Left colon (tissue), 2 donors: ENCODE measurements at regions not wholly inside any gene's neighbourhood (a gene's known extent, or its start where the extent isn't known, plus 50 kb on each side); places are given as distances from the start of the nearest gene placed in this dataset.

Source experiments
- ATAC-seq: fragments of 200-7000 bp; cut with Tn5 transposase; one replicate; pipeline ENCODE4 v1.9.1; 2020; ENCODE audit warnings: mild to moderate bottlenecking, moderate library complexity
- DNase-seq, 2 donors: peaks; one replicate each; pipeline ENCODE4 v3.0.0-alpha.2; 2020
- intact Hi-C, 2 donors: fragments of 100-400 bp; cut with DNase I in 1 of 2; cut with micrococcal nuclease in 1 of 2; formaldehyde crosslinking; loops; one replicate each; pipeline versions ENCODE4 v1.11.2 to v1.14.0; 2022; cut with DNase I, micrococcal nuclease
- donor health status: DM: no; HTN: no; CAD: no.
- donor health status: DM: yes; HTN: yes; CAD: no.

DNA sequence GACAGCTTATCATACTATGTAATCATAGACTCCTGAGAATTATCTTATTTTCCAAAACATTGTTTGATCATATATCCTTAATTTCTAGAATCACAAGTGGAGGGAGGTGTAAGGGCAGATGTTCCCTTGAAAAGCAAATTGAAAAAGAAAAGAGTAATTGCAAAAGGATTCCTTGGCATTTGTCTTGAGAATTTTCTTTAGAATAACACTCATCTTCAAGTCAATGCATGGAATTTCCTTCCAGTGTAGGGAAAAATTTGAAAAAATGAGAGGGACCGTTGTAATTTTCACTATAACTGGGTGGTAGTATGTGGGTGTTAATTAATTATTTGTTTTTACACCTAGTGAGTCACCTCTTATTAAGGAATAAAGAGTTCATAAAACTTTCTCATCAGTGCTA lies 724.6 kb upstream of the ADAMTS5 start:
- DNase-seq (no peak), ATAC-seq (no peak)
- intact Hi-C loops, result no loop called here

DNA sequence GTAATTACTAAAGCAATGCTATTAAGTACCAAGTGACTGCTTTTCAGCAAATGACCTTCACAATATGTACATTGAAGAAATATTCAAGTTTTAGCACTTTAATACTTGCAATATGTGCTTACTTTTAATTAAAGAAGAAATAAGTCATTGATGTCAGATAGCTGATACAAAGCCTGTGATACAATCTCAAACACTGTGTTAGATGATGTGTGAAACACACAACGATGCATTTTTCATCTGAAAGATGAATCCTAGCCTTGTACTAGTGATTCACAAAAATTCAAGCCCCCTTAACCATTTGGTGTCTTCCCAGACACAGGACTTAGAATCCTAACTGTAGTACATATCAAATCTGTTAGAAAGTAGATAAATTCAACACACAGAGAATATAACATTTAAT lies 724.1 kb upstream of the ADAMTS5 start:
- intact Hi-C loops, result no loop called here
- ATAC-seq (no peak), DNase-seq (no peak)

DNA sequence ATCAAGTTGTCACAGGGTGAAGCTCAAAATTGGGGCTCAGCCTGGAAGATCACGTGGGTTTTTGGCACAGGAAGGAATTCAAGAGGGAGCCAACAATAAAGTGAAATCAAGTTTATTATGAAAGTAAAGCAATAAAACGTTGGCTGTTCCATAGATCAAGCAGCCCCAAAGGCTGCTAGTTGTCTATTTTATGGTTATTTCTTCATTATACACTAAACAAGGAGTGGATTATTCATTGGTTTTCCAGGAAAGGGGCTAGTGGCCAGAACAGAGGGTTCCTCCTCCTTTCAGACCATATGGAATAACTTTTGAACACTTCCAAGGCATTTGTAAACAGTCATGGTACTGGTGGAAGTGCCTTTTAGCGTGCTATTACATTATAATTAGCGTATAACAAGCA lies 723.5 kb upstream of the ADAMTS5 start:
- no peak for ATAC-seq
- intact Hi-C loops, result no loop called here
- DNase-seq, result no peak

DNA sequence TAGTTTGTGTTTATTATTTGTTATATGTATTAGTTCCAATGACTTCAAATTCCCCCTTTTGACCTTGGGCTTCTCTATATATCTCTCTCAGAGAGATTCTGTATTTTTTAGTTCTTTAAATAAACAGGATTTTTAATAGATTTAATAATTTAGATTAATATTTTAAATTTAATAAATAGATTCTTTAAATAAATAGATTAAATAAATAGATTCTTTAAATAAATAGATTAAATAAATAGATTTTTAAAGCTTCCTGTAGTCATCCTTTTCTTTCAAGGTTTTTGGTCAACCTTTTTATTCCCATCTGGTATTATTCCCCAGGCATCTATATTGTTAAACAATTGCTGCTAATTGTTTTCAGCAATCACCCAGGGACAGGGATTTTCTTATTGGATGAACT lies 721.9 kb upstream of the ADAMTS5 start:
- no peak for DNase-seq
- intact Hi-C loops, result no loop called here
- ATAC-seq, result no peak

DNA sequence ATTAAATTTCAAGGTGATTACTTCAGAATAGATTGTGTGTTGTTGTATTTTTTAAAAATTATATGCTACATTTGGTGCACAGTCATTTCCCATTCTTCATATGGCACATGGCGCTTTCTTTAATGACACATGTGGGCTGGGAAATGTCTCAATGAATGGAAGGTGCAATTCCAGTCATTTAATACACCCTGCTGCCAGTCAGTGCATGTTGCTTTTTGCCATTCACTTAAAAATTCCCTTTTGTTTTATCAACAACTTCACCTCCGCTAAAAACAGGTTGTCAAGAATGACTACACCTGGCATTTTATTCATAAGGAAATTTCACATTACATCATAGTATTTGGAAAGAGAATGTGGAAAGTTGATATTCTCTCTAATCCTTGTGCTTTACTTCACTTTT lies 716.4 kb upstream of the ADAMTS5 start:
- DNase-seq, result no peak
- ATAC-seq, result no peak

DNA sequence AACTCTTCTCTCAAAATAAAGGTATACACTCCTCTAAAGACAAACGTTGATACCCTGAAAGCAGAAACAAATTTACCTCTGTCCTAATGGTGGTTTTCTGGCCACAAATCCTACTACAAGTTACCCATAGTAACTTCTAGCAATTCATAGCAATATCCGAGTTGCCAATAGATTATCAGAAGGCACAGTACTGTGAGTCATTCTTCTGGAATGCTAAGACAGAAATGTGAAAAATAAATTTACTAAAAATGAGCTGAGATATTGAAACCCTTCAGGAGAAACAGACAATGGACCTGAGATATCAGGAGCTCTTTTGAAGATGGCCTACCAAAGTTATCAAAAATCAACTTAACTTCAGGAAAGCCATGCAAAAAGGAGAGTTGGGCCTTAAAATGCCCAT lies 715.0 kb upstream of the ADAMTS5 start:
- DNase-seq, result no peak
- intact Hi-C loops, result no loop called here
- no peak for ATAC-seq

More for the DNA sequence above, 716.4 kb upstream of the ADAMTS5 start:
- intact Hi-C loops, result no loop called here

DNA sequence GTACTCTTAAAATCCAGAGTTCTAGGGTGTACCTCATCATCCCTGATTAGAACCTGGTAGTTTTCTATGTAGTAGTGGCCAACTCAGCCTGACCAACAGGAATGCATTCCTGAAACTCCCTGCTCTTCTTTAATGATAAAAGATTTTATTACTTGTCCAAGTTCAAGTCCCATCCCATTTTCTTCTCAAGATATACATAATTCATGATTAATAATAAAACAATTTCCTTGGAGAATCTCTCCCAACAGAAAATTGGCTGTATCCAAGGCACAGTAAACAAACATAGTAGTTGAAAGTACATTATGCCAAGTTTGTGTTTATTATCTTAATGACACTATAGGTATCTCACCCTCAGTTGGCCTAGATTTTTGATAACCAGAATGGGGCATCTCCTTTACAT lies 714.1 kb upstream of the ADAMTS5 start:
- no peak for ATAC-seq
- intact Hi-C loops, result no loop called here

DNA sequence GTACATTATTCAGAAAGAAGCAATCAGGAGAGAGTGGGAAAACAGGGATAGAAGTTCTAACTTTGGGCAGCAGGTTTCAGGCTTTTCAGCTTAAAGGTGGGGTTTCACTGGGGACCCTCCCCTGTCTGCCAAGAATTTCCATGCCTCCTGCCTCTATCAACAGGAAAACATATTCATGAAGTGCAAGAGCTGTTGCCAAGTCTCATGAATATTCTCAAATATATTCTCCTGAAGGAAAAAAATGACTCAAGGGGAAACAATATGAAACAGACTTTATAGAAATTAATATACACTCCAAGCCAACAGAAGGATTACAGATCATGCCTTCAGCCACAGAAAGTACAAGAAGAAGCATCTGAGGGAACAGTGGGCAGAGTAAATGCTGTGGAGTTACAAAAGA lies 713.3 kb upstream of the ADAMTS5 start:
- intact Hi-C loops, result no loop called here
- no peak for ATAC-seq

More for the DNA sequence above, 714.1 kb upstream of the ADAMTS5 start:
- no peak for DNase-seq

DNA sequence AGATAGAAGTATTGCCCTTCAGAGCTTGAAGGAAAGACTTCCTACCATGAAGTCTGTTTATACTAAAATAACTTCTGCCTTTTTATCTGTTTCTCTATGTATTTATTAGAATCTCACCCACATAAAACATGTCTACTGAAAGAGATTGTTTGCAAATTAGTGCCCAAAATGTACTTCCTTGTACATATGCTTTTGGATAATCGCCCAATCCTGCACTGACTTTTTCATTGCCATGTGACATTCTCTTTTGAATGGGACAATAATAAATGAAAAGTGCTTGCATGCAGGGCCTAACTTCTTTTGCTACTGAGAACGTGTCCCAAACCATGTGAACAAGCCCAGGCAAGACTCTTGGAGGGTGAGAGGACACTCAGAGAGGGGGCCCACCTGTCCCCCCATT lies 711.6 kb upstream of the ADAMTS5 start:
- no peak for DNase-seq
- no peak for ATAC-seq
- intact Hi-C loops, result no loop called here

More for the DNA sequence above, 713.3 kb upstream of the ADAMTS5 start:
- no peak for DNase-seq

DNA sequence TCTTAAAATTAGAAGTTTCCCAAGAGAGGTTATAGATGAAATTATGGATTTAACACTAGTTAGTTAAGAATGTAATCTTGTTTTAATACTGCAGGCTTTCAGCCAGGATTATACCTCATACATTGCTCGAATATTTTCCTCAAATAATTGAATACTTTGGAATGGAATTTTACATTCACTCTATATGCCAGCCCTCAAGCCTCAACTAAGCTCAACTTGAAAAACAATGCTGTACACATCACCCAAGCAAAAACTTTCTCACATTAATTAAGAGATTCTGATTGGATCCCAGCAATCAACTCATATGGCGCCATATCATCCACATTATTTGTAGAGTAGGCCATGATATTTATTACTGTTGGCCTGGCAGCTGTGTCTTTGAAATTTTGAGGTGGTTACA lies 710.7 kb upstream of the ADAMTS5 start:
- DNase-seq (no peak), ATAC-seq (no peak)
- intact Hi-C loops, result no loop called here

DNA sequence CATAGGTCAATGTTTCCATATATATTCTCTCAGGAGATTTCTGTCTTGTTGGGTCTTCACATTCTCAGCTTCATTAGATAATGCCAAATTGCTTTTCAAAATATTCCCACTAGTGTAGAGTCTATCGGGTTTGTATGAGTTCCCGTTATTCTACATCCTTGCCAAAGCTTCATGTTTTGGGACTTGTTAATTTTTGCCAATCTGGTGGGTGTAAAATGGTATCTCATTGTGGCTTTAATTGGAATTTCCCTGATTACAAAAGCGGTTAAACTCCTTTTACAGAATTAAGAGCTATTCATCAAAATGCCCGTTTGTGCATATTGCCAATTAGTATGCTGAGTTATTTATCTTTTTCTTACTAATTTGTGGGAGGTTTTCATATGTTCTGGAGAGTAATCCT lies 708.4 kb upstream of the ADAMTS5 start:
- ATAC-seq, result no peak
- no peak for DNase-seq
- intact Hi-C loops, result no loop called here

DNA sequence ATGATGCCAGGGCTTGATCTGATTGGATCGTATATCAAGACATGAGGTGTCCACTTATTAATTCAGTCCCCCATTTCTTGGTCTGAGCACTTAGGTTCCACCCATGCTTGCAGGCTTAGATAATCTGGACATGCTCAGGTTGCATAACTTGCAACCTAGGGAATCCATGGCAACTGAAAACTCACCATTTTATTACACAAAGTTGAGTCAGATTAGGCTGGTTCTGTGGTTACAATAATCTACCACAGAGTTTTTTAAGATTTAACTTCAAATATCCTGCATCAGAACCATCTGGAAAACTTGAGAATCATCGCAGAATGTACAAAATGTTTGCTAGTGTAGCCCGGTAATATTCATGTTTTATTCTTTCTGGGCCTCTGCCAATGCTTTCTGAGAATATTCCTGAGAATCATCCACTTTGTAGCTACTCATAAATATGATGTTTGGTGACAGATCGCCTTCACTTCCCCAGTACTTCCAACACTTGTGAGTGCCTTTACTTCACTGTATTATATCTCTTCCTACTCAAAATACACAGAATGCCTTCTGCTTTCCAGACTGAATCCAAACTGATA lies 707.2 kb upstream of the ADAMTS5 start:
- intact Hi-C loops, result no loop called here
- DNase-seq (no peak), ATAC-seq (no peak)

DNA sequence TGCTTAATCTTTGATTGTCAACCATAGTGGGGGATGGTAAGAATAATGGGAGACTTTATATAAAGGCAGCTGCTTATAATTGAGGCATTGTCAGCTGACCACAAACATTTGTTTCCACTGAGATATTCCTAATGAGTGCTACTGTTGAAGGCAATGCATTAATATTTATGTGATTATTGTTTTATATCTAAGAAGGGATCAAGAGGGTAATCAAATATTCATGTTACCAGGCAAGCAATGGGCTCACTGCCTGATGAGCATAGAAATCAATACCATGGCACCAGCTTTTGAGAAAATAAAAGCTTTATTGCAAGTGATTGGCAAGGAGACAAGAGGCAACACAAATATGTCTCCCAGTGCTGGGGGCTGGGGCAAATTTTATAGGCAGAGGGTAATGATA lies 706.7 kb upstream of the ADAMTS5 start:
- no peak for ATAC-seq
- intact Hi-C loops, result no loop called here

DNA sequence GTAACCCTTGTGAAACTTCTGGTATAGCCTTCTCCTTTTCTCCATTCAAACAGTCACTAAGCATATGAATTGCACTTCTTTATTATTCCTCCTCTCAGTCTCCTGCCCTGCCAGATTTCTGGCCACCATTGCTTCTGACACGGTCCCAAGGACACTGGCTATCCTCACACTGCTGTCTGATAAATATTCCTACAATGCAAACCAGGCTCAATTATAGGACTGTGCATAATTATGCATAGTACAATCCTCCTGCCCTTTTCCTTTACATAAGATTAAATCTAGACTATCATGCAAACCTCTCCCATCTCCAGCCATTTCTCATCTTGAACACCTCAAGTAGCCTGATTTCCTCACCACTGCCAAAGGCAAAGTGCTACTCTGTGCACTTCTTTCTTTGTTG lies 704.3 kb upstream of the ADAMTS5 start:
- no peak for ATAC-seq
- DNase-seq, result no peak
- intact Hi-C loops, result no loop called here

More for the DNA sequence above, 706.7 kb upstream of the ADAMTS5 start:
- no peak for DNase-seq

DNA sequence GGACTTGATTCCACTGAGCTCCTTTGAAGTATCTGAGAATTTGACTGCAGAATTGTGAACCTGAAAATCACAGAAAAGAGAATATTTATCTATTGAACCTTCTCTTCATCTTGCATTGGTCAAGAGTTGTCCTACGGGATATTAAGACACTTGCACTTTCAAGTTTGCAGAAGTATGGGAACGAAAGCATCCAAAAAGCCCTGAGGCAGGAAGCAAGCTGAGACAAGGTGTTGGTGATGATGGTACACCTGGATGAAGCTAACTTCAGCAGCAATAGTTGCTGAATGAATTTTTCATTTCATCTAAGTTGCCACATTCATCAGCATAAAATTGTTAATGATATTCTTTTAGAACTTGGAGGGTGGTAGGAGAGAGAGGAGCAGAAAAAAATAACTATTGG lies 686.6 kb upstream of the ADAMTS5 start:
- DNase-seq (no peak), ATAC-seq (no peak)
- intact Hi-C loops, result no loop called here

DNA sequence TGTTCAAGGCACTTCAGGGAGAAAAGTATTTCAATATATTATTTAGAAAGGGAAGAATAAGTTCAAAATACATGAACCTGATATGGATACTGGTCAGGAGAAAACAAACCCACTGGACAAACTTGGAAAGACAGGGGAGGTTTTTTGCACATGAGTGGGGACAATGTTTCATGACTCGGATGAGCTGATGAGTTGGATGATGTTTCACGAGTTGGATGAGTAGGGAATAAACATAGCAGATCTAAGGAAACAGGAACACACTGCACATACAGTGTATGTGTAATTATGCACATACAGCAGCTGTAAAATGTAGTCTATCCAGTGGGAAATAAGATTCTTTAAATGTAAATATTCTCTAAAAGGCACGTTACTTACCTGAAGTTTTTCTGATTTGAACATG lies 682.9 kb upstream of the ADAMTS5 start:
- intact Hi-C loops, result no loop called here
- no peak for ATAC-seq
- no peak for DNase-seq

DNA sequence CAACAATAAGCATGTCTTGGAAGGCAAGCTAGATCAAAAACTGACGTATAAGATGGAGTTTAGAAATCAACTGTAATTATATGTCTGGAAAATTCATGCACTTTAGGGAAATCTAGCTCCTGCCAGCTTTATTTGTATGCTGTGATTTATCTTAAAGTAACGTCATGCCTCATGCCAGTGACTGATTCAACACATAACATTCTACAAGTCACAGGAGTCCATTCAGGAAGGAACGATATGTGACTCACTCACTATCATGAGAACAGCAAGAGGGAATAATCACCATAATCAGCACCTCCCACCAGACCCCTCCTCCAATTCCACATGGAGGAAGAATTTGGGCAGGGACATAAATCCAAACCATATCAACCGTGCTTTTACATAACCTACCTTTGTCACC lies 682.4 kb upstream of the ADAMTS5 start:
- ATAC-seq (no peak), DNase-seq (no peak)
- intact Hi-C loops, result no loop called here

DNA sequence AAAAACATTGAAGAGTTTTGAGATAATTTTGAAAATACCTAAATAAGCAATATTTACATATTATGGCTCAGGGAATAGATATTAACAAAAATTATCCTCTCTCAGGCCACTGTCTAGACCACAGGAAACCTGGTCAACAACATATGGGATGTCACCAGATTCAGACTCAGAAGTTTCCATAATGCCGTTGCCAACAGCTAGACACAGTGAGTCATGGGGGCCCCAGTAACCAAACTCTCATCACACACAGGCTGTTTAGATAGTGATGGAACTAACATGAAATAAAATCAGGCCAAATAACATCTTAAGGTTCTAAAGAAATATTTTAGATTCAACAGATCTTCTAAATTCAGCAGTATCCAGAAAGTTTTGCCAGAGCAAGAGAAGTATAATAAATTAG lies 681.7 kb upstream of the ADAMTS5 start:
- intact Hi-C loops, result no loop called here

DNA sequence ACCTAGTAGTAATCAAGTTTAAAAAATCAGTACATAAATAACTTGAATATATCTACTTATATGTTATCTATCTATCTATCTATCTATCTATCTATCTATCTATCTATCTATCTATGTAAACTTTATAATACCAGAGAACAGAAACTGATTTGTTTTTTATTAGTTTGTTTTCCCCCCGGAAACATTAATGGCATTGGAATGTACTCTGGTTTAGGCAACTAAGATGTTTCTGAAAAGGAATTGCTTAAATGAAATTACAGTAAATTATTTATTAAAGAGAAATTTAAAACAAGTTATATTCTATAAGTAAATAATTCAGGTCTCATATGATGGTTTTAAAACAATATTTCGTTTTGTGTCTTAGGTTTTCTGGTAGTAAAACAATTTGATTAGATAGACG lies 681.0 kb upstream of the ADAMTS5 start:
- ATAC-seq (no peak), DNase-seq (no peak)
- intact Hi-C loops, result no loop called here

More for the DNA sequence above, 681.7 kb upstream of the ADAMTS5 start:
- DNase-seq, result no peak
- no peak for ATAC-seq

DNA sequence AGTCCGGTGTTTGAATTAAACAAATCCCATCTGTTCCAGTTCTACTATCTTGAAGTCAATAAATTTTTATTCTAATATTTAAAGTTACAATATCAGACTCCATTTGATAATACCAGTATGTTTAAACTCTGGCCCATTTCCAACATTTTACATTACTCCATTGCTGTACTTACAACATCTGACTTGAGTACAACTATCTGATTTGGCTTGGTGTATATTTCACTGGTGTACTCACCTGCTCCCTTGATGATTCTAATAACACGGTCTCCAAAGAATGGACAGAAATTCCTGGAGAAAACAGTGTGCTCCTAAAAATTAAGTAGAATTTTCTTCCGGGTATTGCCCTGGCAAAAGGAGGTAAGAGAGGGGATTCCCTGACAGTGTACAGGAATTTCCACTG lies 680.5 kb upstream of the ADAMTS5 start:
- intact Hi-C loops, result no loop called here
- DNase-seq (no peak), ATAC-seq (no peak)

DNA sequence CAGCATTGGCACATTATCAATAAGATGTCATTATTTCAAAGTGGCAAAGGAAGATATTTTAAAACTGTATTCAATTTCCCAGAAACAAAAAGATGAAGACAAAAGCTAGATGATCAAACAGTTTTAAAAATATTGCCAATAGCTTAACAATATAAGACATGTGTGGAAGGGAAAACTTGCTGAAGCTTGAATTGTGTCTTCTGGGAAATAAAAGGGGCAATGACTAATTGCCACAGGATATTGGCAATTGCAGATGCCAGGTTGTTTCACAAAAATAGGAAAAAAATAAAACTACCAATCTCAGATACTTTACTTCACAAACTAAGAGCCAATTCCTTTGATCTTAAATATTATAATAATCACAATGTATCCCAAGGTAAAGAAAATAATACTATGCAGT lies 679.8 kb upstream of the ADAMTS5 start:
- DNase-seq (no peak), ATAC-seq (no peak)
- intact Hi-C loops, result no loop called here

DNA sequence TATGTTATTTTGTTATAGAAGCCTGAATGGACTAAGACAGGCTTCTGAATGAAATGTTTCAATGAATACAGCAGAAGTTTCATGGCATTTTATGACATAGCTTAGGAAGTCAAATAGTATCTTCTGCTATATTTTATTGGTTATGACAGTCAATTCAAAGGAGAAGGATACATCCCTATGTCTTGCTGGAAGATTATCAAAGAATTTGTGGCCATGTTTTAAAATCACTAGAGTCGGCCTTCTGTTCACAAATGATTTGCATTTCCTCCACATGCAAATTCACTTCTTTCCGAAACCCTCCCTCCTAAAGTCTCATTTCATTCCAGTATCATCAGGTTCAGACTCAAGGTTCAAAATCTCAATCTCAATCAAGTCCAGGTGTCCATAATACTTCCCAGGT lies 679.2 kb upstream of the ADAMTS5 start:
- no peak for DNase-seq
- no peak for ATAC-seq
- intact Hi-C loops, result no loop called here
